H1 (cell line): ENCODE measurements at regions not wholly inside any gene's neighbourhood (a gene's known extent, or its start where the extent isn't known, plus 50 kb on each side); places are given as distances from the start of the nearest gene placed in this dataset.

ENCODE experiments used
- CTCF ChIA-PET: fragments of 300-600 bp; sonication (Branson Sonifier 250); formaldehyde crosslinking; loops from one replicate; lab custom pipeline; 2021; ENCODE audit not compliant: partially characterized antibody; lab: Charles Lee
- POLR2A ChIA-PET: fragments of 300-600 bp; sonication (Branson Sonifier 250); formaldehyde crosslinking; loops from one replicate; lab custom pipeline; 2021; ENCODE audit warnings: inconsistent platforms; ENCODE audit not compliant: partially characterized antibody; lab: Charles Lee
- DNase-seq, 2 experiments: peaks; one replicate each; pipeline versions ENCODE4 v3.0.0 to v3.0.0-alpha.2; 2010 to 2022; ENCODE audit warnings: low spot score in 2 of 2, low read depth in 1 of 2, mixed read lengths in 1 of 2
- FAIRE-seq: peaks from 2 replicates; lab custom pipeline; 2011; peaks lifted over from hg19 to GRCh38; lab: Jason Lieb, UNC
- H2AFZ ChIP-seq: 2 replicates; pipeline ENCODE4 v1.8.1; 2012; ENCODE audit warnings: low read length, inconsistent platforms
- H2AK5ac ChIP-seq: 2 replicates; pipeline ENCODE4 v1.6.1; 2013; ENCODE audit warnings: low read depth, low read length
- H2BK120ac ChIP-seq: replicated peaks from 2 replicates; pipeline ENCODE3; 2013; ENCODE audit warnings: low read depth, low read length, inconsistent platforms
- H2BK12ac ChIP-seq: 2 replicates; pipeline ENCODE4 v1.6.1; 2013; ENCODE audit warnings: low read depth, low read length
- H2BK15ac ChIP-seq: 2 replicates; pipeline ENCODE4 v1.6.1; 2013; ENCODE audit warnings: low read length
- H2BK20ac ChIP-seq: 2 replicates; pipeline ENCODE4 v1.6.1; 2013; ENCODE audit warnings: low read length
- H2BK5ac ChIP-seq: 2 replicates; pipeline ENCODE4 v1.6.1; 2013; ENCODE audit warnings: low read depth, low read length
- H3K14ac ChIP-seq: 2 replicates; pipeline ENCODE4 v1.6.1; 2013; ENCODE audit warnings: inconsistent platforms; ENCODE audit not compliant: insufficient read length
- H3K18ac ChIP-seq: 2 replicates; pipeline ENCODE4 v1.6.1; 2013; ENCODE audit warnings: low read length; ENCODE audit errors: extremely low read depth
- H3K23ac ChIP-seq: 2 replicates; pipeline ENCODE4 v1.6.1; 2013; ENCODE audit warnings: inconsistent platforms; ENCODE audit not compliant: insufficient read length
- H3K23me2 ChIP-seq: 2 replicates; pipeline ENCODE4 v1.6.1; 2013; ENCODE audit warnings: low read depth, low read length
- H3K27ac ChIP-seq: 2 replicates; pipeline ENCODE4 v1.6.1; 2011; ENCODE audit warnings: low read depth, low read length, inconsistent platforms
- H3K27me3 ChIP-seq, 4 experiments: replicated peaks in 1 of 4; 1 replicate in 1 of 4; 2 replicates in 3 of 4; pipeline versions ENCODE4 v1.6.1 to v1.8.1; 2011 to 2013; ENCODE audit warnings: low read length in 3 of 4, mild to moderate bottlenecking in 3 of 4, inconsistent platforms in 2 of 4, mixed read lengths in 2 of 4, moderate library complexity in 1 of 4; ENCODE audit not compliant: control insufficient read depth in 3 of 4, insufficient read depth in 3 of 4; ENCODE audit errors: extremely low read depth in 1 of 4
- H3K36me3 ChIP-seq, 4 experiments: 2 replicates each; pipeline versions ENCODE4 v1.6.1 to v1.8.1; 2011 to 2013; ENCODE audit warnings: mild to moderate bottlenecking in 4 of 4, low read length in 3 of 4, moderate library complexity in 2 of 4, control low read depth in 1 of 4, inconsistent platforms in 1 of 4; ENCODE audit not compliant: insufficient read depth in 4 of 4, control insufficient read depth in 2 of 4
- H3K4ac ChIP-seq: replicated peaks from 2 replicates; pipeline ENCODE3; 2013; ENCODE audit warnings: low read length, low read depth, mixed read lengths, inconsistent platforms; ENCODE audit not compliant: insufficient read length
- H3K4me1 ChIP-seq, 4 experiments: replicated peaks in 1 of 4; 1 replicate in 1 of 4; 2 replicates in 3 of 4; pipeline versions ENCODE4 v1.6.1 to v1.8.1; 2011 to 2013; ENCODE audit warnings: low read length in 3 of 4, inconsistent platforms in 2 of 4, mixed read lengths in 1 of 4; ENCODE audit not compliant: insufficient read depth in 4 of 4, control insufficient read depth in 3 of 4
- H3K4me2 ChIP-seq, 2 experiments: 2 replicates each; pipeline versions ENCODE4 v1.6.1 to v1.8.1; 2011 to 2013; ENCODE audit warnings: low read depth in 2 of 2, low read length in 2 of 2, control low read depth in 1 of 2, inconsistent platforms in 1 of 2, mild to moderate bottlenecking in 1 of 2; ENCODE audit not compliant: insufficient read depth in 1 of 2
- H3K4me3 ChIP-seq, 4 experiments: fragments of 200-600, 300-600 bp in 1 of 4; sonication (generic), shearing (Covaris generic), sonication (Bioruptor Twin) in 1 of 4; 2 replicates each; pipeline versions ENCODE4 v1.5.1 to v1.8.1; 2011 to 2016; ENCODE audit warnings: low read length in 4 of 4, low read depth in 3 of 4, control low read depth in 2 of 4, inconsistent platforms in 2 of 4, mild to moderate bottlenecking in 2 of 4, mixed read lengths in 1 of 4, moderate library complexity in 1 of 4; ENCODE audit not compliant: insufficient read depth in 2 of 4; ENCODE audit errors: extremely low read depth in 1 of 4
- H3K56ac ChIP-seq: replicated peaks from 2 replicates; pipeline ENCODE3; 2013; ENCODE audit warnings: low read depth, mild to moderate bottlenecking, mixed read lengths, low read length, inconsistent platforms; ENCODE audit not compliant: insufficient read length
- H3K79me1 ChIP-seq: 2 replicates; pipeline ENCODE4 v1.6.1; 2013; ENCODE audit warnings: low read depth, low read length, control low read depth
- H3K79me2 ChIP-seq, 2 experiments: 2 replicates each; pipeline versions ENCODE4 v1.6.1 to v1.8.1; 2012 to 2013; ENCODE audit warnings: low read length in 2 of 2, mild to moderate bottlenecking in 2 of 2, inconsistent platforms in 1 of 2; ENCODE audit not compliant: insufficient read depth in 2 of 2, control insufficient read depth in 1 of 2
- H3K9ac ChIP-seq, 4 experiments: replicated peaks in 1 of 4; 1 replicate in 1 of 4; 2 replicates in 3 of 4; pipeline versions ENCODE4 v1.6.1 to v1.8.1; 2011 to 2013; ENCODE audit warnings: low read depth in 3 of 4, low read length in 3 of 4, control low read depth in 2 of 4, mild to moderate bottlenecking in 2 of 4, moderate library complexity in 2 of 4, inconsistent platforms in 1 of 4; ENCODE audit errors: extremely low read depth in 1 of 4
- H3K9me3 ChIP-seq, 2 experiments: 2 replicates each; pipeline versions ENCODE4 v1.6.1 to v1.8.1; 2012 to 2013; ENCODE audit warnings: mild to moderate bottlenecking in 2 of 2, moderate library complexity in 2 of 2, control low read depth in 1 of 2, inconsistent platforms in 1 of 2, low read depth in 1 of 2, low read length in 1 of 2, mixed read lengths in 1 of 2; ENCODE audit not compliant: insufficient read depth in 2 of 2
- H4K20me1 ChIP-seq, 2 experiments: replicated peaks in 1 of 2; 2 replicates each; pipeline versions ENCODE3 to v1.8.1; 2011 to 2013; ENCODE audit warnings: inconsistent platforms in 2 of 2, low read length in 2 of 2, mild to moderate bottlenecking in 1 of 2; ENCODE audit not compliant: insufficient read depth in 2 of 2, control insufficient read depth in 1 of 2
- H4K5ac ChIP-seq: 2 replicates; pipeline ENCODE4 v1.6.1; 2013; ENCODE audit warnings: low read length, low read depth, mixed read lengths, inconsistent platforms; ENCODE audit not compliant: insufficient read length
- H4K8ac ChIP-seq: 2 replicates; pipeline ENCODE4 v1.8.0; 2013; ENCODE audit warnings: mild to moderate bottlenecking, moderate library complexity, low read length, inconsistent platforms; ENCODE audit not compliant: insufficient read depth; ENCODE audit errors: extremely low read depth
- H4K91ac ChIP-seq: replicated peaks from 2 replicates; pipeline ENCODE3; 2013; ENCODE audit warnings: low read length, mixed read lengths, inconsistent platforms; ENCODE audit not compliant: insufficient read length
- ASH2L ChIP-seq: fragments of 200-600, 300-600 bp; sonication (generic); IDR thresholded peaks from one replicate; pipeline ENCODE4 v1.7.1; 2017; ENCODE audit warnings: low read length
- HDAC6 ChIP-seq: IDR thresholded peaks from one replicate; pipeline ENCODE4 v1.7.1; 2012; ENCODE audit warnings: low read depth, mild to moderate bottlenecking, inconsistent platforms, low read length, moderate library complexity
- JUN ChIP-seq: IDR thresholded peaks from 2 replicates; pipeline ENCODE4 v1.6.1; 2011; ENCODE audit warnings: low read depth, mild to moderate bottlenecking, improper control_type of control experiment, low read length
- POLR2A ChIP-seq, 2 experiments: IDR thresholded peaks; 1 replicate in 1 of 2; 2 replicates in 1 of 2; pipeline ENCODE4 v1.6.1; 2011; ENCODE audit warnings: low read depth in 2 of 2, low read length in 2 of 2, mild to moderate bottlenecking in 2 of 2; ENCODE audit errors: control extremely low read depth in 1 of 2
- SUZ12 ChIP-seq: fragments of 200-600 bp; sonication (generic); IDR thresholded peaks from 2 replicates; pipeline ENCODE4 v1.6.1; 2012; ENCODE audit warnings: mild to moderate bottlenecking, inconsistent platforms, low read length, moderate library complexity, mixed read lengths
- WGBS, 2 experiments: shearing (Covaris generic) in 1 of 2; methylation state at CpG; one replicate each; pipeline versions ENCODE4 v1.1.6 to v1.1.7; 2013 to 2015; ENCODE audit warnings: low lambda C conversion rate in 2 of 2, mixed read lengths in 2 of 2, inconsistent platforms in 1 of 2, low coverage in 1 of 2, missing lambda C conversion rate in 1 of 2; ENCODE audit not compliant: insufficient replicate concordance in 2 of 2, insufficient coverage in 1 of 2, insufficient read length in 1 of 2; ENCODE audit errors: extremely low coverage in 1 of 2, missing lambda C conversion rate in 1 of 2; 5-methylcytosine and 5-hydroxymethylcytosine counted together

DNA sequence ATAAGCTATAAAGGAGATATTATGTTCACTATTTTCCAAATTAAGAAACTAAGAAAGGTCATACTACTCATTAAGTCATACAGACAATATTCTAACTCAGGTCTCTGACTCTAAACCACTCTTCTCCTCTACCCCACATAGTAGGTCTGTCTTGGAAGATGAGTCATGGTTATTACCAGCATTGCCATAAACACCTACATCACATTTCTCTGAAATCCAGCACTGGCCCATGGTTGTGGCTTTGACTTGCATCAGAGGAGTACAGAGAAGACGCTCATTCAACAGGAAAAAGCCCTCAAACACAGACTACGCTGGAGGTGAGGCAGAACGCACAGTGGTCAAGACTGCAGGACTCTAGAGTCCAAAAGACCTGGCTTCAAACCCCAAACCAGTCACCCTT, 476.8 kb downstream of the COG6 start:
- no peak overlapping the region for H3K4me3 ChIP-seq
- H3K36me3 ChIP-seq, result no peaks in the 10 kb centered on the region
- H3K18ac ChIP-seq, result no peak overlapping the region
- H2AK5ac ChIP-seq, result no peak overlapping the region
- H3K56ac ChIP-seq, result no peak overlapping the region
- H3K79me2 ChIP-seq, result no peaks in the 10 kb centered on the region
- no peak overlapping the region for H2BK15ac ChIP-seq
- H3K27ac ChIP-seq, result no peak overlapping the region
- no peak overlapping the region for H3K23ac ChIP-seq
- no peak overlapping the region for H2BK120ac ChIP-seq
- TF ChIP-seq JUN (no peak), ASH2L (no peak), HDAC6 (no peak), POLR2A (IDR thresholded peaks at IDR 0.05; ENCODE audit: control extremely low read depth in 1 of 2, low read depth in 2 of 2, low read length in 2 of 2) (no peak), SUZ12 (no peak)
- TF ChIP-seq, all 59 proteins: peak for 0
- ChIA-PET POLR2A (no interaction called here), CTCF (no interaction called here)
- no peaks in the 10 kb centered on the region for H3K27me3 ChIP-seq
- 92% methylated on average over 3 of the region's 3 CpGs; no CpG with 5 or more reads in 1 of the 2 experiments for WGBS, 2 experiments
- no peaks in the 10 kb centered on the region for H3K79me1 ChIP-seq
- DNase-seq, result no peak
- no peak overlapping the region for H3K9ac ChIP-seq
- no peaks in the 10 kb centered on the region for H3K23me2 ChIP-seq
- H2BK20ac ChIP-seq, result no peak overlapping the region
- H4K5ac ChIP-seq, result no peak overlapping the region
- no peak overlapping the region for H2AFZ ChIP-seq
- no peak overlapping the region for H2BK5ac ChIP-seq
- no peaks in the 10 kb centered on the region for H3K4me1 ChIP-seq
- H4K91ac ChIP-seq, result no peak overlapping the region
- H3K4me2 ChIP-seq, result no peak overlapping the region
- no peak overlapping the region for H4K8ac ChIP-seq
- no peaks in the 10 kb centered on the region for H3K9me3 ChIP-seq
- peaks cover 0 to 2% of the 10 kb centered on the region in 2 experiments for H4K20me1 ChIP-seq
- no peak overlapping the region for H2BK12ac ChIP-seq
- H3K14ac ChIP-seq, result no peak overlapping the region
- no peak for FAIRE-seq
- no peak overlapping the region for H3K4ac ChIP-seq
